A172 (cell line): ENCODE measurements at regions not wholly inside any gene's neighbourhood (a gene's known extent, or its start where the extent isn't known, plus 50 kb on each side); places are given as distances from the start of the nearest gene placed in this dataset.
A peak's percentile ranks its signal among the peaks of the same experiment; 100 is the strongest.
"Not testable (repeated sequence)": the region's sequence is repeated elsewhere in the genome, so short reads cannot be mapped to it uniquely, and the experiment has no call there.

Source experiments
- DNase-seq: peaks from one replicate; pipeline ENCODE4 v3.0.0-alpha.2; 2015; ENCODE audit warnings: low spot score

- not testable (repeated sequence) for DNase-seq
Observed at GRCh38 chr1:166695834-166696233, 143.4 kb upstream of the POGK start.

GRCh38 chr1:166698771-166699170, 140.5 kb upstream of the POGK start:
- no peak for DNase-seq

- no peak for DNase-seq
Observed at GRCh38 chr1:166699613-166700012, 139.7 kb upstream of the POGK start.

GRCh38 chr1:166700696-166701095, 138.6 kb upstream of the POGK start:
- no peak for DNase-seq

- DNase-seq = no peak
Observed at GRCh38 chr1:166701603-166702100, 137.6 kb upstream of the POGK start.

GRCh38 chr1:166703141-166703540, 136.1 kb upstream of the POGK start:
- DNase-seq = no peak

GRCh38 chr1:166703726-166704462, 135.4 kb upstream of the POGK start:
- no peak for DNase-seq

- no peak for DNase-seq
Observed at GRCh38 chr1:166705376-166706289, 133.6 kb upstream of the POGK start.

- no peak for DNase-seq
Observed at GRCh38 chr1:166716620-166717019, 122.7 kb upstream of the POGK start.

- peak; percentile 5 for DNase-seq
Observed at GRCh38 chr1:166721145-166721544, 118.1 kb upstream of the POGK start.

GRCh38 chr1:166730299-166730888, 108.9 kb upstream of the POGK start:
- DNase-seq = peak; percentile 4

- DNase-seq = no peak
Observed at GRCh38 chr1:166738140-166738539, 101.1 kb upstream of the POGK start.

GRCh38 chr1:166738873-166739272, 100.4 kb upstream of the POGK start:
- no peak for DNase-seq

- no peak for DNase-seq
Observed at GRCh38 chr1:166740668-166741276, 98.5 kb upstream of the POGK start.

- no peak for DNase-seq
Observed at GRCh38 chr1:166763318-166763717, 76.0 kb upstream of the POGK start.

- no peak for DNase-seq
Observed at GRCh38 chr1:166766942-166767341, 72.3 kb upstream of the POGK start.

- not testable (repeated sequence) for DNase-seq
Observed at GRCh38 chr1:166784646-166785045, 54.6 kb upstream of the POGK start.

GRCh38 chr1:166785987-166786386, 53.3 kb upstream of the POGK start:
- no peak for DNase-seq

GRCh38 chr1:166789286-166789685, 50.0 kb upstream of the POGK start:
- no peak for DNase-seq
